Activated CD8-positive, alpha-beta T cell treated with anti-CD3 and anti-CD28 coated beads for 36 hours (primary cell): ENCODE measurements at regions not wholly inside any gene's neighbourhood (a gene's known extent, or its start where the extent isn't known, plus 50 kb on each side); places are given as distances from the start of the nearest gene placed in this dataset.
"Not testable (repeated sequence)": the region's sequence is repeated elsewhere in the genome, so short reads cannot be mapped to it uniquely, and the experiment has no call there.

ENCODE experiments used
- ATAC-seq: fragments of 200-7000 bp; cut with Tn5 transposase; one replicate; pipeline ENCODE4 v1.10.0; 2021; ENCODE audit warnings: mild to moderate bottlenecking, moderate library complexity
- CTCF ChIA-PET: fragments of 350-600 bp; sonication (Branson Sonifier 250); formaldehyde crosslinking; loops from one replicate; lab custom pipeline; 2021; ENCODE audit warnings: antibody characterized with exemption; lab: Charles Lee
- POLR2A ChIA-PET: fragments of 350-600 bp; sonication (Branson Sonifier 250); formaldehyde crosslinking; loops from one replicate; lab custom pipeline; 2021; ENCODE audit warnings: antibody characterized with exemption; lab: Charles Lee
- DNase-seq: peaks from one replicate; pipeline ENCODE4 v3.0.0-alpha.2; 2020
- H3K27ac Mint-ChIP-seq: one replicate; pipeline ENCODE4 v1.8.0; 2021; ENCODE audit warnings: mild to moderate bottlenecking, mixed read lengths
- H3K27me3 Mint-ChIP-seq: one replicate; pipeline ENCODE4 v1.8.0; 2021; ENCODE audit warnings: mixed read lengths
- H3K36me3 Mint-ChIP-seq: one replicate; pipeline ENCODE4 v1.8.0; 2021; ENCODE audit warnings: low read depth, mixed read lengths
- H3K4me1 Mint-ChIP-seq: one replicate; pipeline ENCODE4 v1.8.0; 2021; ENCODE audit warnings: low read depth, mixed read lengths
- H3K4me3 Mint-ChIP-seq: one replicate; pipeline ENCODE4 v1.8.0; 2021; ENCODE audit warnings: mild to moderate bottlenecking, moderate library complexity, mixed read lengths
- H3K9me3 Mint-ChIP-seq: one replicate; pipeline ENCODE4 v1.8.0; 2021; ENCODE audit warnings: mixed read lengths
- intact Hi-C: fragments of 100-400 bp; cut with micrococcal nuclease; formaldehyde crosslinking; loops from one replicate; pipeline ENCODE4 v1.10.0; 2022
- TF ChIP-seq, protein P1 (sequence below): fragments of 200-600 bp; IDR thresholded peaks from one replicate; pipeline ENCODE4 v1.8.0; 2022; ENCODE audit warnings: antibody characterized with exemption, mild to moderate bottlenecking

- DNase-seq: no peak
- no peak overlapping the region for H3K27ac Mint-ChIP-seq
Measured at GRCh38 chr5:127210042-127210441, 80.6 kb upstream of the MEGF10 start.

DNA sequence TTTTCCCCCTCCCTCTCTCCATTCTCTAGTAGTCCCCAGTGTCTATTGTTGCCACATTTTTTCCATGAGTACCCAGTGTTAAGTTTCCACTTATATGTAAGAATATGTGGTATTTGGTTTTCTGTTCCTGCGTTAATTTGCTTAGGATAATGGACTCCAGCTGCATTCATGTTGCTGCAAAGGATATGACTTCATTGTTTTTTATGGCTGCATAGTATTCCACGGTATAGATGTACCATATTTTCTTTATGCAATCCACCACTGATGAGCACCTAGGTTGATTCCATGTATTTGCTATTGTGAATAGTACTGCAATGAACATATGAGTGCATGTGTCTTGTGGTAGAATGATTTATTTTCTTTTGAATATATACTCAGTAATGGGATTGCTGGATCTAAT lies 77.4 kb upstream of the MEGF10 start:
- Mint-ChIP-seq H3K4me1 (no peaks in the 10 kb centered on the region), H3K27me3 (peaks cover 12% of the 10 kb centered on the region), H3K27ac (no peak overlapping the region), H3K9me3 (no peaks in the 10 kb centered on the region), H3K4me3 (no peak overlapping the region), H3K36me3 (no peaks in the 10 kb centered on the region)
- CTCF ChIA-PET: no interaction called here
- intact Hi-C loops: no loop called here
- DNase-seq (no peak), ATAC-seq (no peak)
- TF ChIP-seq, protein P1, sequence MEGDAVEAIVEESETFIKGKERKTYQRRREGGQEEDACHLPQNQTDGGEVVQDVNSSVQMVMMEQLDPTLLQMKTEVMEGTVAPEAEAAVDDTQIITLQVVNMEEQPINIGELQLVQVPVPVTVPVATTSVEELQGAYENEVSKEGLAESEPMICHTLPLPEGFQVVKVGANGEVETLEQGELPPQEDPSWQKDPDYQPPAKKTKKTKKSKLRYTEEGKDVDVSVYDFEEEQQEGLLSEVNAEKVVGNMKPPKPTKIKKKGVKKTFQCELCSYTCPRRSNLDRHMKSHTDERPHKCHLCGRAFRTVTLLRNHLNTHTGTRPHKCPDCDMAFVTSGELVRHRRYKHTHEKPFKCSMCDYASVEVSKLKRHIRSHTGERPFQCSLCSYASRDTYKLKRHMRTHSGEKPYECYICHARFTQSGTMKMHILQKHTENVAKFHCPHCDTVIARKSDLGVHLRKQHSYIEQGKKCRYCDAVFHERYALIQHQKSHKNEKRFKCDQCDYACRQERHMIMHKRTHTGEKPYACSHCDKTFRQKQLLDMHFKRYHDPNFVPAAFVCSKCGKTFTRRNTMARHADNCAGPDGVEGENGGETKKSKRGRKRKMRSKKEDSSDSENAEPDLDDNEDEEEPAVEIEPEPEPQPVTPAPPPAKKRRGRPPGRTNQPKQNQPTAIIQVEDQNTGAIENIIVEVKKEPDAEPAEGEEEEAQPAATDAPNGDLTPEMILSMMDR: no peak
- POLR2A ChIA-PET: no interaction called here

More at GRCh38 chr5:127210042-127210441, 80.6 kb upstream of the MEGF10 start:
- Mint-ChIP-seq H3K27me3 (peaks cover 6% of the 10 kb centered on the region), H3K4me1 (no peaks in the 10 kb centered on the region), H3K9me3 (no peaks in the 10 kb centered on the region), H3K36me3 (no peaks in the 10 kb centered on the region), H3K4me3 (no peak overlapping the region)
- intact Hi-C loops: no loop called here
- POLR2A ChIA-PET: no interaction called here
- CTCF ChIA-PET: no interaction called here
- TF ChIP-seq, protein P1: no peak
- no peak for ATAC-seq

DNA sequence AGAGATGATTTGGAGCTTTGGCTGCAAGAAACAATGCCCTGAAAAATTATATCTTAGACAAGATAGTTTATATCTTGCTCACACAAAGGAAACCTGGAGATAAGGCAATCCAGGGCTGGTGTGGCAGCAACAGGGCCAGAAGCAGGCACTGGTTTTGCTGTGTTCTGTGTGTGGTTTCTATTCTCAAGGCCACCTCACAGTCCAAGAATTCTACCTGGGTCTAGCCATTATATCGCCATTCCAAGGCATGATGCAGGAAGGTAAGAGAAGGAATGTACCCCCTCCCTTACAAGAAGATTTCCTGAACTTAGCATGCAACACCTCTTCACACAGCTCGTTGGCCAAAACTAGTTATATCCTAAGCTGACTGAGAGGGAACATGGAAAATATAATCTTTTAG lies 74.5 kb upstream of the MEGF10 start:
- ATAC-seq (no peak), DNase-seq (no peak)
- no peaks in the 10 kb centered on the region for H3K36me3 Mint-ChIP-seq
- H3K4me1 Mint-ChIP-seq: no peaks in the 10 kb centered on the region
- intact Hi-C loops: no loop called here
- no peak overlapping the region for H3K27ac Mint-ChIP-seq
- H3K9me3 Mint-ChIP-seq: no peaks in the 10 kb centered on the region
- TF ChIP-seq, protein P1: no peak
- ChIA-PET POLR2A (no interaction called here), CTCF (no interaction called here)
- no peak overlapping the region for H3K4me3 Mint-ChIP-seq
- peaks cover 12% of the 10 kb centered on the region for H3K27me3 Mint-ChIP-seq

DNA sequence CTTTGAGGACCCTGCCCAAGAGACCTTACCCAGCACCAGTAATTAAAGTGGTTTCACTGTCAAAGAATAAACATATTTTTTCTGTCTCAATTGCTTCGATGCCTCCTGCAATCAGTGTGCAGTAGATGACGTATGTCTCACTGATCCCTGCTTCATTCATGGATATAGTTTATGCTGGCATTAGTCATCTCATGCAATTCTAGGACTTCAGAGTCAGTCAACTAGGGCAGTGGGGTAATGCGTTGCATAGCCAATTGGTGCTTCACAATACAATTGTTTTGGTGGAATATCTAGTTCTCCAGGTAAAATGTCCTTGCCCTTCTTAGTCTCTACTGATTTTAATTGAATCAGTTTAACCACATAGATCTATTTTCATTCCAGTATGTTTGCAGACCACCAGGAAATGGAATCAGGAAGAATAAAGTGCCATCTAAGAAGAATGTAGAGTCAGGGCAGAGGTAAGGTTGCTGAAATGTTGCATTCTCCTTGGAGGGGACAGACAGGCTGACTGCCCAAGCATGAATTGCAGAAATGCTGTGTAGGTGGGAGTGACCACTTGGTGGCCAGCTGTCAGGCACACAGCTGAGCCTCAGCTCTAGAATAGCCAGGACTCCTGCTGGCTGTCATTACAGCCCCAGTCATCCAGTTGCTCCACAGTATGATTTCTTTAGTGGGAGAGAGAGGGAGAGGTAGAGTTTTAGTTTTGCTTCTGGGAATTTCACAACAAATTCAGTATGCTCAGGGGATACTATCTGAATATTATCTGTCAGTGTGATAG lies 73.5 kb upstream of the MEGF10 start:
- no peak for ATAC-seq
- CTCF ChIA-PET: no interaction called here
- TF ChIP-seq, protein P1: no peak
- Mint-ChIP-seq H3K9me3 (no peaks in the 10 kb centered on the region), H3K4me3 (no peak overlapping the region), H3K27ac (no peak overlapping the region), H3K27me3 (peaks cover 12% of the 10 kb centered on the region), H3K36me3 (no peaks in the 10 kb centered on the region), H3K4me1 (no peaks in the 10 kb centered on the region)
- DNase-seq: no peak
- intact Hi-C loops: no loop called here
- POLR2A ChIA-PET: no interaction called here

- CTCF ChIA-PET: interaction anchor here (1.3 kb wide), 1 partner anchor 12 kb away, joined by 3 read pairs; no protein-coding TSS in a partner anchor
- H3K27me3 Mint-ChIP-seq, H3K4me3 Mint-ChIP-seq, ATAC-seq, intact Hi-C loops, DNase-seq, H3K4me1 Mint-ChIP-seq, H3K27ac Mint-ChIP-seq, H3K9me3 Mint-ChIP-seq, POLR2A ChIA-PET, H3K36me3 Mint-ChIP-seq: not testable (repeated sequence)
Measured at GRCh38 chr5:127221936-127222335, 68.7 kb upstream of the MEGF10 start.

- H3K4me3 Mint-ChIP-seq, ATAC-seq, H3K27ac Mint-ChIP-seq, H3K27me3 Mint-ChIP-seq, DNase-seq, POLR2A ChIA-PET, intact Hi-C loops, H3K9me3 Mint-ChIP-seq, H3K36me3 Mint-ChIP-seq, H3K4me1 Mint-ChIP-seq: not testable (repeated sequence)
- CTCF ChIA-PET: interaction anchor here (1.3 kb wide), 1 partner anchor 11 kb away, joined by 3 read pairs; no protein-coding TSS in a partner anchor
Measured at GRCh38 chr5:127222571-127223156, 67.9 kb upstream of the MEGF10 start.
